ENCODE measurements at regions not wholly inside any gene's neighbourhood (a gene's known extent, or its start where the extent isn't known, plus 50 kb on each side); places are given as distances from the start of the nearest gene placed in this dataset.
"Not testable (repeated sequence)": the region's sequence is repeated elsewhere in the genome, so short reads cannot be mapped to it uniquely, and the experiment has no call there.

DNA sequence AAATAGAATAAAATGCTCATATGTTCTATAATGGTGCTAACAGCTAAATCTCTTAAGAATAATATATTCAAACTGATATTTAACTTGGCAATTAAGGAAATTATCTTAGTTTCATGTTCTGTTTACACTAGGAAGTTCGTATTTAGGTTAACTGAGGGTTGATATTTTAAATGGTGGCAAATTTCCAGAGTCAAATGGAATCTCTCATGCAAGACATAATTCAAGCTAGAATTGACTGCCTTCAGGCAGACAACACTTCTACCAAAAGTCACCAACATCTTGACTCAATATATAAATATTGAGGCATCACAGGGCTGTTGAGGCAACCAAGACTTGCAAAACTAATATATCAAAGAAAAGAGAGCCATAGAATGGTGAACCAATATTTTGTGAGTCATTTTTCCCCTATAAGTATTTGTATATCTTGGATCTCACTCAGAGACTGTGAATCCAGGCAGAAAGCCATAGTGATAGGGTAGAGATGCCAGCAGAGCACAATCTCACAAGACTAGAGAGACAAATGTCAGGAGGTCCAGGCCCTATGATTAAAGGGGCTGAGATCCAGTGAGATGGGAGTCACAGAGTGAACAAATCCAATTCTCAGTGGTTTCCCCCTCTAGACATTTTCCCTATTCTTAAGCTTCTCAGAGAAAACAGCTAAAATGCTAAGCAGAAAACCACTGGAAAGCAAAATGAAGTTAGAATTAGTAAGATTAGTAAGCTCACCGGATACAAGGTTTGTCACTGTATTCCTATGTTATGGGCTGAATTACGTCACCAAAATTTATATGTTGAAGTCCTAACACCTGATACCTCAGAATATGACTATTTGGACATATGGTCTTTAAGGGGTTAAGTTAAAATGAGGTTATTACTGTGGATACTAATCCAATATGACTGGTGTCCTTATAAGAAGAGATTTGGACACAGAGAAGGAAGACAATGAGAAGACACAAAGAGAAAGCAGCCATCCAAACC lies 358.2 kb upstream of the UBE2E3 start:
- no peak for FAIRE-seq
- DNase-seq (ENCODE audit: low spot score in 2 of 2) = no peak

DNA sequence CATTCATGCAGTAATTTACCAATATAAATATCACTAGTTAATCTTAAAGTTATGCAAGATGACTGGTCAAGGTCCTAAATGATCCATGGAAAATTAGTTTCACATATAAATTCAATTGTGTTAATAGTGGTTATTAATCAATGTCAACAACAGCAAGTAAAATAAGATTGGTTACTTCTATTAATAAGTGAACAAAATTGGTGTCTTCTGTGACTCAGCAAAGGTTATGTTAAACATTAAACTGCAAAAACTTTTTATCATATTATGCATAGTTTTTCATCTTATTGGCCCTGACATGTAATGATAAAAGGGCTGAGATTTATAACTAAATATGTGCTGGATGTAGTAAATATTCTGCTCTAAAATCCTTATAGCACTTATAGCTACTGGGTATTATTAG lies 359.0 kb upstream of the UBE2E3 start:
- DNase-seq (ENCODE audit: low spot score in 2 of 2) (no peak), FAIRE-seq (no peak)

DNA sequence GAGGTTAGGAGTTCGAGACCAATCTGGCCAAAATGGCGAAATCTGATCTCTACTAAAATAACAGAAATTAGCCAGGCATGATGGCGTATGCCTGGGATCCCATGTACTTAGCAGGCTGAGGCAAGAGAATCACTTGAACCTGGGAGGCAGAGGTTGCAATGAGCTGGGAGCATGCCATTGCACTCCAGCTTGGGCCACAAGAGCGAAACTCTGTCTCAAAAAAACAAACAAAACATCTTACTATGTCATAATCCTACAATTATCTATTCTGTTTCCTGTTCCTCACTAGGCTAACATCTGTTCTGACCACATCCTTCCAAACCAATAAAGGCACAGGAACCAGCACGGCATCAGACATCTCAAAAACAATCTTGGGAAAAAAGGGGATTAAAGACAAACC lies 361.8 kb upstream of the UBE2E3 start:
- DNase-seq (ENCODE audit: low spot score in 2 of 2) = no peak
- FAIRE-seq = no peak

DNA sequence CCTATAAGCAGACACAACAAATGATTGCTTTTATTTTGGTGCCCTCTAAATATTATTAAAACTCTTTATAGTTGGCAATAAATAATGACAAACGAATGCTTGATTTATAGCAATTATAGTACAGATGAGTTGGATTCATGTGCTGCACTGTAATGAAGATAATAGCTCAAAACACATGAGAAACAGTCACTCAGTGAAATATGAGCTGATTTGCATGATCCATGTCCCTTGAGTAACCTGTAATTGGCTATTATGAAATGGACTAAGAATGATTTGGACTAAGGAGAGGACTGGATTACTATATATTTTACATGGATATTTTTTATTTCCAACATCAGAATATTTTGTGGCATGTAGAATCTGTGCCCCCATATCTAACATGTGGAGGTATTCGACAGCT lies 365.6 kb upstream of the UBE2E3 start:
- FAIRE-seq = no peak
- no peak for DNase-seq (ENCODE audit: low spot score in 2 of 2)

DNA sequence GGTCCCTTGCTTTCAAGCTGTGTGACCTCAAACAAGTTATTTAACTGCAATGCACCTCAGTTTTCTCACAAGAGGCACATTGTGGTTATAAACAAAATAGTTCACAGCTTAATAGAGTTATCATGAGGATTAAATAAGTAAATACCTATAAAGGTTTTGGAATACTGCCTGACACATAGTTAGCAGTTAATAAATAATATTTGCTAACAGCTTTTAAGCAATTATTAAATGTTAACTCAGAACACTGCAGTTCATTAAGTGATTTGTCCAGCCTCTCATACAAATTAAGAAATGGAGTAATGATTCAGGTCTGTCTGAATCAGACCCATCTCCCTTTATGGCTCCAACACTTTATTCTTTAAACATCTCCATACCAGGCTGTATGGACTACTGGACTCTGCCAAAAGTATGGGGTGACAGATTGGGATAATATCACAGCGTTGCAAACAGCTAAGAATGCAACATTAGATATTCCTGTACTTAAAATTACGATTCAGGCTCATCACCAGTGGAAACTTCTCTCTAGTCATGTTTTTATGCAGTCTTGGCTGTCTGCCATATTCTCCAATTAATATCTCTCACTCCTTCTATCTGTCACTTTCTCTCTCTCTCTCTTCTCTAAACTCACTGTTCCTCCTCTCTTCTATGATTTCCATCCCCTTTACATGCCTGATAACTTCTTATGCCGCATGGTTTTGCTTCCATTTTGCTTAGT lies 370.6 kb upstream of the UBE2E3 start:
- no peak for DNase-seq (ENCODE audit: low spot score in 2 of 2)

DNA sequence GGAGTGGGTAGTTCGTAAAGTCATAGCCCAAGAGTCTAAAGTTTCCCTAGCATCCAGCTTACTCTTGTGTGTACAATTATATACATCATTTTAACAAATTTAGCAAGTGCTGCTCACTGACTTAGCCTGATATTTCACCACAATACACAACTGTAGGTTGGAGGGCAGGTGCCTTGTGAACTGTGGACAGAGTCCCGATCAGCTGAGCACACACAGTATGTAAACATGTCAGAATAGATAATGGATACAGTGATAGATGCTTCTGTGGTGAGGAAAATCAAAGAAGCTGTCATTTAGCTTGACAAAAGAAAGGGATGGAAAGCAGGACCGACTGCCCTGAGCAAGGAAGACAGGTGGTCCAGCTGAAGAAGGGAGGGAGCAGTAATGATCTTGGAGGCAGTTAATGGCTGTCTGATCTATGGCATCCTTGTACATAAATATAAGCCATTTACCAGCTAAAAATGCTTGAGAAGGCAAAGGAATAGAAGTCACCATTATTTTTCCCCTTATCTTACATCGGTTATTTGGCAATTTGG lies 372.8 kb upstream of the UBE2E3 start:
- DNase-seq (ENCODE audit: low spot score in 2 of 2) (no peak), FAIRE-seq (no peak)

More for the DNA sequence above, 370.6 kb upstream of the UBE2E3 start:
- no peak for FAIRE-seq

DNA sequence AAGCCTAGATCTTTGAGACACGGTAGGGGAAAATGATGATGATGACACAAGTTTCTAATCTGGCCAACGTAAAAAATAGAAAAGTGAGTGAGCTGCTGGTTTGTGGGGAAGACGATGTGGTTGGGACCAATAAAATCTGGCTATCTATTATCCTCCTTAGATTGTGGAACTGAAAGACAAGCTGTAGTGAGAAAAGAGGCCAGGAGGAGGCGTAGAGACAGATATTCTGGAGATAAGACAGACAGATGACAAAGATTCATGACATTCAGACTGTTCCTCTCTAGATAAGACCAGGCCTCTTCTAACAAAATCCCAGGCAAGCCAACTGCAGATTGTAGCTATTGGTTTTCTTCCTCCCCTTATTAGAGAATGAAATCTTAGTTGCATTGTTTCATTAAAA lies 376.3 kb upstream of the UBE2E3 start:
- DNase-seq (ENCODE audit: low spot score in 2 of 2) (no peak), FAIRE-seq (no peak)

DNA sequence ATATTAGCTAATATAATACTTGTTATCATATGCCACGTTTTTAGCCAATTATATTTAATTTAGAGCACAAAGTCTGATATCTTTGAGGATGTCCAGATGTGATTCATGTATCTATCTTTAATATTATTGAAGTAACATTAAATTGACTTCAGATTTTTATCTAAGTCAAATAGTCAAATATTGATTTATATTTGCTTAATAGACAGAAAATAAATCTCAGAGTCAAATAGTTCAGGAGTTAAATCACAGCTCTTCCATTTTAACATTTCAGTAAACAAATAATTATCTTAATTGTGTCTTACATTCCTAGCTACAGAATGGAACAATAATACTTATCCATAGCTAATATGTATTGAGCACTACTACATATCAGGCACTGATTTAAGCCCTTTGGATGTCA lies 379.4 kb upstream of the UBE2E3 start:
- DNase-seq (ENCODE audit: low spot score in 2 of 2) = no peak
- FAIRE-seq = peak; percentile 76

DNA sequence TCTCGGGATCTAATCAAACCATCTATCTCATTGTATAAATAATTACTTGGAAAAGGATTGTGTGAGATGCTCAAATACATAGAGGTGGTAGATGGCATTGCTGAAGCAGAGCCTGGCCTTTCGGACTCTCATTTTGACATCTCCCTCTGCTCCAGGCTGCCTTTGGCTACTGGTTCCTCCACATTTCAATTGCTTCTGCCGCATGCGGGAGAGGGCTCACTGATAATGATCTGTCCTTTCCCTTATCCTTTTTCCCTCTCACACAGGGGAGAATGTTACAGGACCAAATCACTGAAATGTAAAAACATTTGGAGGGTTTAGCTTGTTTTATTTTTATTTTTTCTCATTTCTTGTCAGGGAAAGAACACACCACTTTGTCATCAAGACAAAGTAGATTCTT lies 380.6 kb upstream of the UBE2E3 start:
- FAIRE-seq = no peak
- no peak for DNase-seq (ENCODE audit: low spot score in 2 of 2)

DNA sequence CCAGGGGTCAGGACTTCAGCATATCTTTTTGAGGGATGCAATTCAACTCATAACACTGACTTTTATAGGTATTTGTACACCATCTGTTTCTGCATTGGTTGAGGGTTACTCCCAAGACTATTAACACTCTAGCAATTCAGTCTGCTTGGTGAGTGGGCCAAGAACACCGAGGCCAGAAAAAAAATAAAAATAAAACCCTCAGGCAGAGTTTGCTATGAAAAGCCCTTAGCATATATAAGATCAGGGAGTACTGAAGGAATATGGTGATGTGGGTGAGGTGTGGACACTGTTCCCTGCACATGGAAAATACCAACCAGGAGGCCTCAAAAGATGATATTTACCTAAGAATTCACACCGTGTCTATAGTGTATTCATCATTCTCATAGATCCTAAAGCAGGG lies 383.2 kb upstream of the UBE2E3 start:
- DNase-seq (ENCODE audit: low spot score in 2 of 2) (no peak), FAIRE-seq (no peak)

DNA sequence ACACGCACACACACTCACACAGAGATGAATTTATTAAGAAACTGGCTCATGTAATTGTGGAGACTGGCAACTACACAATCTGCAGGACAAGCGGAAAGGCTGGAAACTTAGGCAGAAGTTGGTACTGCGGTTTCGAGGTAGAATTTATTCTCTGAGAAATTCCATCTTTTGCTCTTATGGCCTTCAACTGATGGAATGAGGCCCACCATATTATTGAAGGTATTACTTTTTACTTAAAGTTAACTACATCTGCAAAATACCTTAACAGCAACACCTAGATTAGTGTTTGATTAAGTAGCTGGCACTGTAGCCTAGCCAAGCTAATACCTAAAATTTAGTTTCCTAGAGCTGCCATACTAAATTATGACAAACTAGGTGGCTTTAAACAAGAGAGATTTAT lies 384.0 kb upstream of the UBE2E3 start:
- DNase-seq (ENCODE audit: low spot score in 2 of 2) (no peak), FAIRE-seq (no peak)

DNA sequence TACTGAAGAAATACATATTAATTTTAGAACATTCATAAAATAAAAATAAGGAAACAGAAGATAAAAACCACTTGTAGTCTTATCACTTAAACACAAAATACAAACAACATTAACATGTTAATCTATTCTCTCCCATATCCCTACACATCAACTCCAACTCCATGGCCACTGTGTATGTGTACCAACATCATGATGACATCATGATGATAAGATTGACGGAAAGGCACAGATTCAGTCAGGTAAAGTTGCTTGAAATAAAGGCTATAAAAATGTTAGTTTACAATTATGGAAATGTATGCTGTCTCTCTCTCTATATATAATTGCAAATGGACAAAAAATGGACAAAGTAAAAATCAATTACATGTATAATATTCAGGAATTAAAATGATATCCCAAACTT lies 388.5 kb upstream of the UBE2E3 start:
- no peak for FAIRE-seq
- DNase-seq (ENCODE audit: low spot score in 2 of 2) = no peak

DNA sequence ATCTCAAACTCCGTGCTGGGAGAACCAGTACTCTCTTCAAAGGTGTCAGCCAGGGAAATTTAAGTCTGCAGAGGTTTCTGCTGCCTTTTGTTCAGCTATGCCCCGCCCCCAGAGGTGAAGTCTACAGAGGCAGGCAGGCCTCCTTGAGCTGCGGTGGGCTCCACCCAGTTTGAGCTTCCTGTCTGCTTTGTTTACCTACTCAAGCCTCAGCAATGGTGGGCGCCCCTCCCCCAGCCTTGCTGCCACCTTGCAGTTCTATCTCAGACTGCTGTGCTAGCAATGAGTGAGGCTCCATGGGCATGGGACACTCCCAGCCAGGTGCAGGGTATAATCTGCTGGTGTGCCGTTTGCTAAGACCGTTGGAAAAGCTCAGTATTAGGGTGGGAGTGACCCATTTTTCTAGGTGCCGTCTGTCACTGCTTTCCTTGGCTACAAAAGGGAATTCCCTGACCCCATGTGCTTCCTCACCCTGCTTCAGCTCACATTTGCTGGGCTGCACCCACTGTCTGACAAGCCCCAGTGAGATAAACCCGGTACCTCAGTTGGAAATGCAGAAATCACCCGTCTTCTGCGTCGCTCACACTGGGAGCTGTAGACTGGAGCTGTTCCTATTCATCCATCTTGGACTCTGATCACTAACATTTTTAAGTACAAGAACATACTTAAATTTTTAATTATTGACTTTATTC lies 389.2 kb upstream of the UBE2E3 start:
- not testable (repeated sequence) for FAIRE-seq; DNase-seq (ENCODE audit: low spot score in 2 of 2)

DNA sequence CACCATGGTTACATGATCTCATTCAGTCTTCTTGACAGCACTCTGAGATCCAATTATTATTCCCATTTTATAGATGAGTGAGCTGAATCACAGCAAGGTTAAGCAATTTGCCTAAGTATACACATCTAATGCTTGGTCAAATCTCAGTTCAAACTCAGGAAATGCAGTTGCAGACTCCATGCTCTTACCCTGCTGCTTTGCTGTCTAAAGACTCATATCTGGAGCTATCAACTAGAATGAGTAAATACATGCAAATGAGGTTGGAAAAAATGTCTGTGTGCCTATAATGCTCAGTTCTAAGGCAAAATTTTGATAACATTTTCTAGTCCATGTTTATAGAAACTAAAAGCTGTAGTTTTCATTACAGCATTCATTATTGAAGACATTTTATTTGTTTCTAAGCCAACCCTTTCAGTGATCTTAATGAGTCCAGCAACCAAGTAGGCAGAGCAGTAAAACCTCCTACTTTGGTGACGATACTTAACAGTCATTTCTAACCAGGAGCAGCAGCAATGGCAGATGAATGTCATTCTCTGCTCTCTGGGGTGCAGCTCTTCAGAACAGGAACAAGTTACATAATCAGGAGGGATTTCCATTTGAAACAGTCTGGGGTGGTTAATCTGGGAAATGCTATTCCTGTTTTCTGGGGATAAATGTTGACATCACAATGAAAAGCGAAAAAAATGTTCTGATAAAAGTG lies 396.8 kb upstream of the UBE2E3 start:
- peak in 1 of 2 donors; percentile 18 for DNase-seq (ENCODE audit: low spot score in 2 of 2)
- no peak for FAIRE-seq

DNA sequence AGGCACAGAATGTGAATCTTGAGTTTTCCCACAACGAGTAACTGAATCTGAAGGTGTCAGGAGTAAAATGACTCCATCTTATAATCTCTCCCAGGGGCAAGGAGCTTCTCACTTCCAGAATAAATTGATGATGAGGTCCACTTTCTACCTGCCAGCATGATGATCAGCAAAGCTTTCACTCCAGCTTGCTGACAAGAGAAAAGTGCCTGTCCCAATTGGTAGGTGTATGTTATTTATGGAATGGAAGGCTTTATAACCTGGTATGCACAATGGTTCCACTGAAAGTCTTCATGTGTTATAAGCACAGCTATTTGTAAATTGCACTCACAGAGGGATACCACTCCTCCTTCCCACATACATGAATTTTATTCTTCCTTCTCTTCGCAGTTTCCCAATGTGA lies 401.0 kb upstream of the UBE2E3 start:
- DNase-seq (ENCODE audit: low spot score in 2 of 2) = no peak
- no peak for FAIRE-seq

DNA sequence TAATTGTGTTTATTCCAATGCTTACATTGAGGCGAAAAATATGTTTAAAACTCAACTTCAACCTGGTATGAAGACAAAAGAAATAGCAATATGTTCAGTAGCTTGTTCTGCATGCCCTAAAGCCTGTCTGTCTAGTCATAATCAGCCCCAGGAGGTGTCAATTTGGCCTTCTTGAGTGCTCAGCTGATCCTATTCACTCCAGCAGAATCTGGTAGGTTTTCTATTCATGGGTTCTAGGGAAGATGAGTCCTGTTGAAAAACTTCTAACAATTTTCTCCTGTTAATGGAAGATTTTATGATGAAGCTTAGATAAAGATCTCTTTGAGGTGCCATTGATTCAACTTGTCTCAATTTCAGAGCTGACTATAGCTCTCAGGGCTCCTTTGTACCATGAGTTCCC lies 402.0 kb upstream of the UBE2E3 start:
- no peak for FAIRE-seq
- DNase-seq (ENCODE audit: low spot score in 2 of 2) = no peak

DNA sequence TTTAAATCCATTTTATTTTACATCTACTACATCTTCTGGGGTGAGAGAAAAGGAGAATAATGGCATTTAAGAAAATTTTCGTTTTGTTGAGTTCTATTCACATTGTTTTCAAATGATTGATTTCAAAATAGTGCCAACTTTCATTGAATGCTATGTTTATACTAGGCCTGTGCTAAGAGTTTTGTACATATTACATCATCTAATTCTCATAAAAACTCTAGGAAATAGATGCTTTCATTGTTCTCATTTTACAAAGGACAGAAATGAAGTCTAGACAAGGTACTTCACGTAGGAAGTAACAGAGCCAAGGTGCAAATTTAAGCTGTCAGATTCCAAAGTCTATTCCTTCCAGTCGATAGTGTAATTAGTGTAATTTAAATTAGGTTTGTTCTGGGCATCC lies 402.8 kb upstream of the UBE2E3 start:
- DNase-seq (ENCODE audit: low spot score in 2 of 2) (no peak), FAIRE-seq (no peak)

DNA sequence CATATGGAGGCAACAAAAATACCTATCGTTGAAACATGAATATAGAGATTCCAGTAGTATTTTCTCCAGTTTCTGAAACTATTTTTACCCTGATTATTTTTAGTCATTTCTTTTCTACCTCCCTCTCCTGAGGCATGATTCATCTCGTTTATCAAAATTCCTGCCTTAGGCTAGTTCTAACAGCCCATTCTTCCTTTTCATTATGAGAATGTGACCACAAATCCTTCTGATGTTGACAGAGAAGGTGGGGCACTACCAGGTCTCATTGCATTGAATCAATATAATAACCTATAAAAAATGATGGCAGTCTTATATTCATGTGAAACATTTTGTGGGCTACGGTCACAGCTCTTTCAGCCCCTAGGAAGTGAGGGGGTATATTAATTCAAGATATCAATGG lies 406.5 kb upstream of the UBE2E3 start:
- no peak for FAIRE-seq

DNA sequence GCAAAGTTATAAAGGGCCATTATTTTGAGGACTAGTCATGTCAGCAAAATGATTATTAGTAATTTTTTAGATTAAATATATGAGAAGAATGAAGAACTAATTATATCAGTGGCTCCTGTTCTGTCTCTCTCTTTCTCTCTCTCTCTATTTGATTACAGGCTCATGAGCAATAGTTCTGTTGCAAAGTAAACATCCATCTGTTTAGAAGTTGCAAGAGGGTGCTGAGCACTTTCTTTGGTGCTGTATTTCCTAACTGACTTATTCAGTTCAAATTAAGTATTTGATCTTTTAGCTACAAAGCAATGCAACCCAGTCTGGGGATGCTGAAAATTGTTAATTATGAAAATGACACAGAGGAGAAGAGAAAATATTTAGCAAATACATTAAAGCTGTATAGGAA lies 408.1 kb upstream of the UBE2E3 start:
- FAIRE-seq = no peak

More for the DNA sequence above, 406.5 kb upstream of the UBE2E3 start:
- no peak for DNase-seq (ENCODE audit: low spot score in 2 of 2)

DNA sequence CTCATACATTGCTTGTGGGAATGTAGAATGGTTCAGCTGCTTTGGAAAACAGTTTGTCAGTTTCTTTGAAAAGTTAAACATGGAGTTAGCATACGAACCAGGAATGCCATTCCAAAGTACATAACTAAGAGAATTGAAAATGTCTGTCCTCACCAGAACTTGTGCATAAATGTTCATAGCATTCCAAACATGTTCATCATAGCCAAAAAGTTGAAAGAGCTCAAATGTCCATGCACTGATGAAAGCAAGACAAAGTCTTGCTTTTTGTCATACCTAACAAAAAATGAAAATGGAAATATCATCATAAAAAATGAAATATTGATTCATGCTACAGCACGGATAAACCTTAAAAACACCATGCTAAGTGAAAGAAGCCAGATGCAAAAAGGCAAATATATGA lies 408.8 kb upstream of the UBE2E3 start:
- DNase-seq (ENCODE audit: low spot score in 2 of 2) = no peak
- no peak for FAIRE-seq

More for the DNA sequence above, 408.1 kb upstream of the UBE2E3 start:
- DNase-seq (ENCODE audit: low spot score in 2 of 2) = no peak
